Fibroblast of upper back skin (primary cell): ENCODE measurements at regions not wholly inside any gene's neighbourhood (a gene's known extent, or its start where the extent isn't known, plus 50 kb on each side); places are given as distances from the start of the nearest gene placed in this dataset.

Experiments used
- DNase-seq: peaks from one replicate; pipeline ENCODE4 v3.0.0-alpha.2; 2013

GRCh38 chr13:62997038-62997599, 1581.5 kb upstream of the PCDH20 start:
- no peak for DNase-seq

GRCh38 chr13:62973804-62974203, 1558.2 kb upstream of the PCDH20 start:
- no peak for DNase-seq

GRCh38 chr13:62964522-62964921, 1548.9 kb upstream of the PCDH20 start:
- no peak for DNase-seq

GRCh38 chr13:62960723-62961122, 1545.1 kb upstream of the PCDH20 start:
- no peak for DNase-seq

GRCh38 chr13:62933809-62934208, 1518.2 kb upstream of the PCDH20 start:
- DNase-seq, result no peak

- DNase-seq, result peak; percentile 48
Observed at GRCh38 chr13:62932256-62932883, 1516.7 kb upstream of the PCDH20 start.

- DNase-seq, result peak; percentile 87
Observed at GRCh38 chr13:62931853-62932252, 1516.2 kb upstream of the PCDH20 start.

DNA sequence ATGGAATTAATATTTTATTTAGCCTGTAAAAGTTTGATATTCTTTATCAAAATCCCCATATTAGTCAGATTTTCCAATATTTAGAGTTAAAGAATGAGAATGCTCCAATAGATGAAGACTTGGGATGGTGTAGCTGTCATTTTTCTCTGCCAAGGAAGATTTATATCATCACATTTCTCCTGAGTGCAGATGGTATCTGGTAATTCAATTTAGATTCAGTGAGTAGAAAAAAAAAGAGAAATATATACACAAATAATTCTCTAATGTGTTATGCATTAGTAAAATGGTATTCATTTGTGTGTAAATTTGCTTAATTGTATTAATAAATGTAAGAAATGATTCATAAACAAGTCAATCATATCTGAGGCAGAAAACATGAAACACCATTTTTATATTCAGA, 1508.7 kb upstream of the PCDH20 start:
- DNase-seq, result no peak

- DNase-seq, result peak; percentile 25
Observed at GRCh38 chr13:62920159-62920558, 1504.5 kb upstream of the PCDH20 start.

- DNase-seq, result no peak
Observed at GRCh38 chr13:62919491-62919890, 1503.8 kb upstream of the PCDH20 start.

DNA sequence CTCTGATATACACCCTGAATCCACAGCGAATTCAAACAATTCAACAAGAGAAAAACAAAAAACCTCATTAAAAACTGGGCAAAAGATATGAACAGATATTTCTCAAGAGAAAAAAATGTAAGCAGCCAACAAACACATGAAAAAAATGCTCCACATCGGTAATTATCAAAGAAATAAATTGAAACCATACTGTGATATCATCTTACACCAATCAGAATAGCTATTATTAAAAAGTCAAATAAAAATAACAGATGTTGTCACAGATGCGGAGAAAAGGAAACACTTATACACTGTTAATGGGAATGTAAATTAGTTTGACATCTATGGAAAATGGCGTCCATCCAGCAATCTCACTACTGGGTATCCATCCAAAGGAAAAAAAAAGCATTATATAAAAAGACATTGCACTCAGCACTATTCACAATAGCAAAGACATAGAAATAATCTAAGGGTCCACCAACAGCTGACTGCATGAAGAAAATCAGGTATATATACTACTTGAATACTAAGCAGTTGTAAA, 1495.0 kb upstream of the PCDH20 start:
- no peak for DNase-seq

DNA sequence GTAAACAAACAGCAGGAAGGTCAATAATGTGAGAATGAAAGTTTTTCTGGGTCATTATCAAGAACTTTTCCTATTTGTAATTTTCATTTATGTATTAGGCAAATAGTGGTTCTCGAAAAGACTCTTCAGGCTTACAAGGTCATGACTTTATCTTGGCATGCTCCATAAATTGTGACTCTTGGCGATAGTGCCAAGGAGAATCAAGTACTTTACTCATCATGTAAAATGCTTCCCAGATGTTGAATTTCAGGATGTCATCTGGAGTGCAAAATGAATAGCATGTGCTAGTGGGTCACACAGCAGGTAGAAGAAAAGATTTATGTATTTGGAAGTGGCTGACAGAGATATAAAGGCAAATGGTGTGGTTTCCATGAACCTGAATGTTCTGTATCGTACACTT, 1492.7 kb upstream of the PCDH20 start:
- DNase-seq, result peak; percentile 16

DNA sequence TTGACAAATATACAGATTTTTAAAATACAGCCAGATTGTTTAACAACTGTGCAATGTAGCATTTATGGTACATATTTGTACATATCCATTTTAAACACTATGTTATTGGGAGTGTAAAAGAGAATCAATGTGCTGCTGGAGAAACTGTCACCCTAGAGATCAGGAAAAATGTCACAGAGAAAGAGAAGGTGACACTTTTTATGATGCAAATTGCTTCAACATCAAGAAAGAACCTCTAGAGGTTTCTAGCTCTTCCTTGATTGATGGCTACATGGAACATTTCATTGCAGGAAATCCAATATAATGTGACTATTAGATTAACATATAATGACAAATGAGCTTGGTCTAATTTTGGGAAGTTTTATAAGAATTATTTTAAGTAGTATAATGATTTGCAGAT, 1491.2 kb upstream of the PCDH20 start:
- DNase-seq, result no peak

DNA sequence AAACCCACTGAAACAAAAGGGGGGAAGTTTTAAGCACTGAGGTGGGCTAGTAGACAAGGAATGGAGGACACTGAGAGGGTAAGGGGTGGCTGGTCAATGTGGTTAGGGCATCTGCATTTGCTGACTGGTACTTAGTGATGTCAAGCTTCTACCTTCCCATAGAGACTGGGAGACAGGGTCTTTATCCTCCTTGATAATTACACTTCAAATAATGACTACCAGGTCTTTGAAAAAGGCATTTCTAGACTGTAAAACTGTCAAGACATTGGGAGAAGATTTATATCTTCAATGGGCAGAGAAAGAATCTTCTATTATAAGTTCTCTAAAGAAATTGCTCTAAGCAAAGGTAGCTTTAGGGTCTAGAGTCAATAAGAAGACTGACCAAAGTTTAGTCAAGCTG, 1490.8 kb upstream of the PCDH20 start:
- no peak for DNase-seq

GRCh38 chr13:62887046-62887445, 1471.4 kb upstream of the PCDH20 start:
- no peak for DNase-seq

GRCh38 chr13:62879071-62879470, 1463.4 kb upstream of the PCDH20 start:
- peak; percentile 86 for DNase-seq

DNA sequence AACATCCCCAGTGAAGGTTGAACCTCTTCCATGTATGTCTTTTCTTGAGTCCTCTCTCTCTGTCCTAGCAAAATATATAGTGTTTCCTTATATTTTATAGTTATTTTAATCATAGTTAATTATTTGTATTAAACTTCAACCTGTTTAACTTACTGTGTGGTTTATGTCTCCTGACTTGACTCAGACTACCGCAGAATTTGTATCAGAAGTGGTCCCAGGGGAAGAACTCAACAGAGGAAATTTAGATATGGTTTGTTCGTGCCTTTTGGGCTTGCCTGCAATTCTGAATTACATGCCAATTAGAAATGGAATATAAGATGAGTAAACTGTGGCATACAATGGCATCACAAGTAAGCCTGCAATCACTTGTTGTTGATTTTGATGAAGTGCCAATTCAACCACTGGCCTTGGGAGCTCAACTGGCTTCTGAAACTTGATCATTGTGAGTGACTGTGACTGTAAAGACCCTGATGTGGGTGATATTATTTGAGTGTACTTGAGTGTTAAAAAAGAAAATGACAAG, 1459.5 kb upstream of the PCDH20 start:
- peak; percentile 6 for DNase-seq

DNA sequence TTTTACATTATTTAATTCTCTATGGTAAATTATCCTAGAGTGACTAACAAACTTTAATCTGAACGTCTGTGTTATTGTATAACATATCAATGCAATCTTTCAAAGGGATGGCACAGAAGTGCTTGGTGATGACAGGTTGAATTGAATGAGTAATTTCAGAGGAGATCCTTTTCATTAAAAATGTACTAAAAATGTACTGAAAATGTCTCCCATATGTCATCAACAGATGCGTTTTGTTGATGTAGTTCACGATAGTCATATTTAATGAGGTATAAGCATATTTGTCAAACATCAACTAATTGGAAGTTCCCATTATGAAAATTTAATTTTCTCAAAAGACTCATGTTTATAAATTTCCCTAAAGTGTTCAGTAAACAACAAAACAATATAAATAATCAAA, 1434.7 kb upstream of the PCDH20 start:
- DNase-seq, result no peak

- DNase-seq, result no peak
Observed at GRCh38 chr13:62847520-62847919, 1431.9 kb upstream of the PCDH20 start.

DNA sequence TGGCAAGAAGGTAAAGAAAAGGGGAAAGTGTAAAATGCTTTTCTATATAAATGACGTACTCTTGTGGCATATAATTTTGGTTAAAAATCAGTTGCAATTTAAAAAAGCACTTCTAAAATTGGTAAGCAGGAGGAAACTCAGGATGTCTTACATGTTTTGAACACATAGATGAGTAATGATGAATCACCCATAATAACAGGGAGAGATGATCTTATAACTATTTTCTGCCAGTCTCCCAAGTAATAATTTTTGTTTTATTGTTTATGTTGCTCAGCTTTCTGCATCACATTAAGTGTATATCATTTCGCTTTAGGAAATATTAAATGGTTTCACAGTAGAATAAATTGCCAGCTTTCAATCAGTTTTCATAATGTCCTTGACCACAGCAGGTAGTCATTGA, 1430.7 kb upstream of the PCDH20 start:
- no peak for DNase-seq

DNA sequence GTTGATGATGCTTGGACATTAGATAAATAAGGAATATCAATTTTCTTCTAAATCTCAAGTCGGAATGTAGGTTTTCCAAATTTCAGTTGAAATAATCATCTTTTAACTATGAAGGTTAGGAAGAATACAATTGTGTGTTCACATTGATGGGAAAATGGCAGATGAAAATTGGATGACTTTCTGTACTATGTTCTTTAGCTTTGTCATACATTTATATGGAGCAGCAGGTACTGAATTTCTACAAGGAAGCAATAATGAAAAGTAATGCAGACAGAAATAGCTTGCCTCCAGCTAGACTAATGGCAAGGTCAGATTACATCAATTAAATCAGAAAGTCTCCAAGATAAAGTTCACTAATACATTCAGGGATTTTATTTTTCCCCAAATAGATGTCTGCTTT, 1423.7 kb upstream of the PCDH20 start:
- DNase-seq, result no peak

DNA sequence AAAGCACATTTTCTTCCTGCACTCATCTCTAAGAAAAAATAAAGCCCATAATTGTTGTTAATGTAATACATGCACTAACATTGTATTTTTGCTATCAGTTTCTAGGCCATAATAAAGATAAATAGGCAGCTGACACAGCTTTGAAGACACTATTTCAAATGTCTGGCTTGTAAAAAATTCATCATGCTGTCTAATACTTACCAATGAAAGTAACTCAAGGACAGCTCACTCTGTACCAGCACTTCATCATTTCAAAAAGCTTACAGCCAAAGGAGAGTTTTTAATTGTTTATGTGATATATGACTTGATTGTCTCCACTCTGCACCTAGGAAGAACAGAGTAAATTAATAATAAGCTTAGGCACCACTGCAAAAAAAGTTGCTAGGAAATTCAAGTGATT, 1423.3 kb upstream of the PCDH20 start:
- no peak for DNase-seq

GRCh38 chr13:62837895-62838294, 1422.2 kb upstream of the PCDH20 start:
- peak; percentile 42 for DNase-seq

DNA sequence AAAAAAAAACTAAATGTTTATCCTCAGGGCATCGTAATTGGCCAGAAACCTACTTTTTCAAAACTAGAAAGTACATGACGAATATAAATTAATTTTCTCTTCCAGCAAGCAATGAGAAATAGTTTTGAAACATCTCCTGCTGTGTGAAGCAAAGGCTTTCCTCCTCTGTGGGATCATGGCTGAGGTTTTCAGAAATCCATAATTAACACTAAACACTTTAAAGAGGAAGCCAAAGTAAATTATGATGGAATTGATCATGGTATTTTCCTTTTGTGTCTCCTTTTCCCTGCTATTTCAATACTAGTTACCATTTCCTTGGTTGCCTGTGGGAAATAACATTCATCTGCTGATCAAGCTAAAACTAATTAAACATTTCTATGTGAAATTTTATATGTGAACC, 1413.8 kb upstream of the PCDH20 start:
- no peak for DNase-seq

- DNase-seq, result no peak
Observed at GRCh38 chr13:62799931-62800436, 1384.3 kb upstream of the PCDH20 start.
